Fibroblast of mammary gland (primary cell): ENCODE measurements at regions not wholly inside any gene's neighbourhood (a gene's known extent, or its start where the extent isn't known, plus 50 kb on each side); places are given as distances from the start of the nearest gene placed in this dataset.

ENCODE experiments used
- DNase-seq: peaks from one replicate; pipeline ENCODE4 v3.0.0-alpha.2; 2010; ENCODE audit warnings: low read depth
- H3K4me3 ChIP-seq: 2 replicates; pipeline ENCODE4 v1.5.1; 2011; ENCODE audit warnings: low read depth, mild to moderate bottlenecking, low read length, moderate library complexity; ENCODE audit not compliant: control insufficient read depth
- CTCF ChIP-seq: conservative IDR thresholded peaks from 2 replicates; pipeline ENCODE4 v1.5.1; 2011; ENCODE audit warnings: low read depth, low read length, inconsistent platforms; ENCODE audit not compliant: control insufficient read depth, insufficient read depth

DNA sequence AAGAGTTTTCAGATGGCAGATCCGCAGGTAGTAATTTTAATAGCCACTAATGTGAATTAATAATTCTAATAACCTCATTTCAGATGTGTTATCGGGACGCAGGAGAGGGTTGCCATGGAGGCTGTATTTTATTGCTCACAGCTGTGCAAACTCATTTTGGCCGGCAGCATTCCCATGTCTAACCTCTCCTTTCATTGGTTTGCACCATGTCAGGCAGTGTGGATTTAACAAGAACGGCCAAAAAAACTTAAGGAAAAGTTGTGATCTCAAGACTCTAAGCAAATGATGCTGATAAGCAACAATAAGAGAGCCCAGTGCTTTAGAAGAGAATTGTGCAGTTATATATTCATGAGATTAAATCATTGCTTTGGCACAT is 88.7 kb upstream of the NRP1 start:
- peak; percentile 49 for DNase-seq
- no peak overlapping the region for H3K4me3 ChIP-seq
- TF ChIP-seq CTCF, result no peak

- no peak for TF ChIP-seq CTCF
- no peak overlapping the region for H3K4me3 ChIP-seq
- DNase-seq, result peak; percentile 24
Observed at GRCh38 chr10:33422471-33423153, 88.1 kb upstream of the NRP1 start.

GRCh38 chr10:33421789-33422462 is 87.5 kb upstream of the NRP1 start:
- TF ChIP-seq CTCF, result no peak
- no peak overlapping the region for H3K4me3 ChIP-seq
- peak; percentile 95 for DNase-seq

DNA sequence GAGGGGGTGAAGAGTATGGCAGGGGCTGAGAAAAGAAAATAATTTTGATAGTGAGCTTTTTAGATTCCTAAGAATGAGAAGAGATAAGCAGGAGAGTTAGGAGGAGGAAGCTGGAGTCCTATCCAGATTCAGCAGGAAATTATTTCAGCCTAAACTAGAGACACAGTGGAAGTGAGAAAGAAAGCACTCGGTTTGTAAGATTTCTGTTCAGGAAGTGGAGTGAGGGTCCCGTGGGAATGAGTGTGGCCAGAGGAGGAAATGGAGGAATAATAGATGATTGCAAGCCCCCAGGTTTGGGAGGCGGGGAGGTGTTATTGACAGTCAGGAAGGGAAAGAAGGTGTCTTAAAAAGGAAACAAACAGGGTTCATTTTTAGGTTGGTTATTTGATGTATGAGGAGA is 84.8 kb upstream of the NRP1 start:
- no peak for TF ChIP-seq CTCF
- no peak overlapping the region for H3K4me3 ChIP-seq

GRCh38 chr10:33418301-33418700 is 83.8 kb upstream of the NRP1 start:
- H3K4me3 ChIP-seq, result no peak overlapping the region
- DNase-seq, result no peak
- TF ChIP-seq CTCF, result no peak

More for the DNA sequence above, 84.8 kb upstream of the NRP1 start:
- peak; percentile 7 for DNase-seq

- no peak overlapping the region for H3K4me3 ChIP-seq
- no peak for TF ChIP-seq CTCF
- no peak for DNase-seq
Observed at GRCh38 chr10:33416691-33417090, 82.2 kb upstream of the NRP1 start.
